H1 (cell line): ENCODE measurements at regions not wholly inside any gene's neighbourhood (a gene's known extent, or its start where the extent isn't known, plus 50 kb on each side); places are given as distances from the start of the nearest gene placed in this dataset.

Experiments
- CHD2 ChIP-seq: IDR thresholded peaks from 2 replicates; pipeline ENCODE4 v1.6.1; 2012; ENCODE audit warnings: low read length, improper control_type of control experiment
- EP300 ChIP-seq, 2 experiments: IDR thresholded peaks; 1 replicate in 1 of 2; 2 replicates in 1 of 2; pipeline ENCODE4 v1.6.1; 2011 to 2012; ENCODE audit warnings: low read depth in 2 of 2, low read length in 2 of 2, mild to moderate bottlenecking in 2 of 2, borderline replicate concordance in 1 of 2, inconsistent platforms in 1 of 2, moderate library complexity in 1 of 2
- MAX ChIP-seq: IDR thresholded peaks from 2 replicates; pipeline ENCODE4 v1.6.1; 2012; ENCODE audit warnings: inconsistent platforms
- NANOG ChIP-seq: IDR thresholded peaks from 2 replicates; pipeline ENCODE4 v1.6.1; 2011; ENCODE audit warnings: low read length, low read depth, mild to moderate bottlenecking, inconsistent platforms; ENCODE audit not compliant: insufficient read depth, poor library complexity, severe bottlenecking
- SP2 ChIP-seq: IDR thresholded peaks from 2 replicates; pipeline ENCODE4 v1.6.1; 2012; ENCODE audit warnings: mild to moderate bottlenecking, low read length, inconsistent platforms

GRCh38 chr2:107349329-107349728, 463.4 kb upstream of the ST6GAL2 start (continued):
- TF ChIP-seq CHD2 (no peak), EP300 (IDR thresholded peaks at IDR 0.05; ENCODE audit: borderline replicate concordance in 1 of 2, low read depth in 2 of 2, low read length in 2 of 2) (no peak), SP2 (no peak), MAX (no peak), NANOG (no peak)
